PC-9 (cell line): ENCODE measurements at regions not wholly inside any gene's neighbourhood (a gene's known extent, or its start where the extent isn't known, plus 50 kb on each side); places are given as distances from the start of the nearest gene placed in this dataset.

Source experiments
- BruUV-seq: library from RNA; stranded (reverse); fragments of 400-500 nt; replicated peaks from 2 replicates; lab custom pipeline; 2021; lab: Mats Ljungman, UMichigan
- CTCF ChIA-PET: fragments of 300-600 bp; sonication (Branson Sonifier 250); formaldehyde crosslinking; loops from one replicate; lab custom pipeline; 2022; ENCODE audit warnings: antibody characterized with exemption; lab: Charles Lee
- POLR2A ChIA-PET: fragments of 300-600 bp; sonication (Branson Sonifier 250); formaldehyde crosslinking; loops from one replicate; lab custom pipeline; 2022; ENCODE audit warnings: antibody characterized with exemption; ENCODE audit not compliant: unreplicated experiment; lab: Charles Lee
- DNase-seq, 2 experiments: peaks; one replicate each; pipeline versions ENCODE4 v3.0.0 to v3.0.0-alpha.2; 2015 to 2022; ENCODE audit warnings: mixed read lengths in 1 of 2
- H2AFZ ChIP-seq: fragments of 200-600 bp; sonication (generic); 2 replicates; pipeline ENCODE4 v1.8.1; 2017; ENCODE audit warnings: antibody characterized with exemption
- H3F3A ChIP-seq: fragments of 200-600 bp; sonication (generic); 2 replicates; pipeline ENCODE4 v1.8.1; 2017; ENCODE audit warnings: antibody characterized with exemption, mild to moderate bottlenecking, low read depth; ENCODE audit not compliant: insufficient read depth
- H3K27ac ChIP-seq: fragments of 200-600 bp; sonication (generic); 2 replicates; pipeline ENCODE4 v1.6.1; 2016; ENCODE audit warnings: mixed run types
- H3K27me3 ChIP-seq: fragments of 200-600 bp; sonication (generic); 2 replicates; pipeline ENCODE4 v1.6.1; 2016; ENCODE audit warnings: low read depth, mixed run types; ENCODE audit not compliant: insufficient read depth
- H3K36me3 ChIP-seq: fragments of 200-600 bp; sonication (generic); 2 replicates; pipeline ENCODE4 v1.6.1; 2016; ENCODE audit warnings: low read depth, mixed run types
- H3K4me1 ChIP-seq: fragments of 200-600 bp; sonication (generic); replicated peaks from 2 replicates; pipeline ENCODE4 v1.6.1; 2016; ENCODE audit warnings: mixed run types; ENCODE audit not compliant: insufficient read depth
- H3K4me2 ChIP-seq: fragments of 200-600 bp; sonication (generic); 2 replicates; pipeline ENCODE4 v1.6.1; 2017; ENCODE audit warnings: mixed run types
- H3K4me3 ChIP-seq: fragments of 200-600 bp; sonication (generic); 2 replicates; pipeline ENCODE4 v1.6.1; 2016; ENCODE audit warnings: mixed run types
- H3K79me2 ChIP-seq: fragments of 200-600 bp; sonication (generic); 2 replicates; pipeline ENCODE4 v1.6.1; 2017; ENCODE audit warnings: low read depth, mixed run types
- H3K9me2 ChIP-seq: fragments of 200-600 bp; sonication (generic); 2 replicates; pipeline ENCODE4 v1.8.1; 2017; ENCODE audit warnings: mild to moderate bottlenecking; ENCODE audit not compliant: insufficient read depth
- H3K9me3 ChIP-seq: fragments of 200-600 bp; sonication (generic); 2 replicates; pipeline ENCODE4 v1.8.1; 2016; ENCODE audit warnings: low read depth; ENCODE audit not compliant: insufficient read depth
- H4K20me1 ChIP-seq: fragments of 200-600 bp; sonication (generic); 2 replicates; pipeline ENCODE4 v1.8.1; 2017; ENCODE audit not compliant: insufficient read depth
- EZH2 ChIP-seq: fragments of 200-600 bp; sonication (generic); IDR thresholded peaks from 2 replicates; pipeline ENCODE4 v1.8.0; 2017; ENCODE audit warnings: antibody characterized with exemption, low read depth
- intact Hi-C: fragments of 100-400 bp; cut with micrococcal nuclease; formaldehyde crosslinking; loops from one replicate; pipeline ENCODE4 v1.10.0; 2022; ENCODE audit not compliant: unreplicated experiment
- TF ChIP-seq, protein P1 (sequence below): fragments of 200-600 bp; sonication (generic); conservative IDR thresholded peaks from 2 replicates; pipeline ENCODE4 v1.6.1; 2017; ENCODE audit warnings: mixed run types, antibody characterized with exemption, mild to moderate bottlenecking, moderate library complexity

GRCh38 chr2:118609138-118609537 lies 238.3 kb downstream of the EN1 start:
- H3K27ac ChIP-seq, result no peak overlapping the region
- no peak for TF ChIP-seq EZH2
- TF ChIP-seq, protein P1, sequence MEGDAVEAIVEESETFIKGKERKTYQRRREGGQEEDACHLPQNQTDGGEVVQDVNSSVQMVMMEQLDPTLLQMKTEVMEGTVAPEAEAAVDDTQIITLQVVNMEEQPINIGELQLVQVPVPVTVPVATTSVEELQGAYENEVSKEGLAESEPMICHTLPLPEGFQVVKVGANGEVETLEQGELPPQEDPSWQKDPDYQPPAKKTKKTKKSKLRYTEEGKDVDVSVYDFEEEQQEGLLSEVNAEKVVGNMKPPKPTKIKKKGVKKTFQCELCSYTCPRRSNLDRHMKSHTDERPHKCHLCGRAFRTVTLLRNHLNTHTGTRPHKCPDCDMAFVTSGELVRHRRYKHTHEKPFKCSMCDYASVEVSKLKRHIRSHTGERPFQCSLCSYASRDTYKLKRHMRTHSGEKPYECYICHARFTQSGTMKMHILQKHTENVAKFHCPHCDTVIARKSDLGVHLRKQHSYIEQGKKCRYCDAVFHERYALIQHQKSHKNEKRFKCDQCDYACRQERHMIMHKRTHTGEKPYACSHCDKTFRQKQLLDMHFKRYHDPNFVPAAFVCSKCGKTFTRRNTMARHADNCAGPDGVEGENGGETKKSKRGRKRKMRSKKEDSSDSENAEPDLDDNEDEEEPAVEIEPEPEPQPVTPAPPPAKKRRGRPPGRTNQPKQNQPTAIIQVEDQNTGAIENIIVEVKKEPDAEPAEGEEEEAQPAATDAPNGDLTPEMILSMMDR, result no peak
- no peaks in the 10 kb centered on the region for H3K4me1 ChIP-seq
- CTCF ChIA-PET, result no interaction called here
- H3K9me2 ChIP-seq, result no peaks in the 10 kb centered on the region
- H3F3A ChIP-seq, result no peaks in the 10 kb centered on the region
- peaks cover 42% of the 10 kb centered on the region for H3K27me3 ChIP-seq
- H2AFZ ChIP-seq, result no peak overlapping the region
- no TSS peak for BruUV-seq
- intact Hi-C loops, result no loop called here
- POLR2A ChIA-PET, result no interaction called here
- H3K36me3 ChIP-seq, result no peaks in the 10 kb centered on the region
- no peak overlapping the region for H3K4me3 ChIP-seq
- no peaks in the 10 kb centered on the region for H3K9me3 ChIP-seq
- no peaks in the 10 kb centered on the region for H4K20me1 ChIP-seq
- no peak for DNase-seq
- no peaks in the 10 kb centered on the region for H3K79me2 ChIP-seq
- H3K4me2 ChIP-seq, result no peak overlapping the region

DNA sequence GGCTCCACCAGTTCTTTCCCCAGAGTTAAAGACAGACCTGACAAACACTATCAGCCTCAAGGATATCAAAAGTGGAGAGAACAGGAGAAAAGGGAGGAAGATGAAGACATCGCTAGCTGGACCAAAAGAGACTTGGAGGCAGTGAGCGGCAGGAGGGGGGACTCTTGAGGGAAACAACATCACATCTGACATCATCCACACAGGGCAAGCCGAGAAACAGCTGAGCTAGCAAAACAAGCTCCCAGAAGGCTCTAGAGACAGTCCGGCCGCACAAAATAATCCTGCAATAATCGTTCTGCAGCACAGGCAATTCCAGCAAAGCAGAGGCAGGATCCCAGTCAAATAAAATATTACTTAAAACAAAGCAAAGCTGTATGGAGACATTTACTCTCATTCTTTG lies 239.8 kb downstream of the EN1 start:
- Histone ChIP-seq H3K9me2 (no peaks in the 10 kb centered on the region), H3K79me2 (no peaks in the 10 kb centered on the region), H3K27me3 (peaks cover 43% of the 10 kb centered on the region), H3K4me1 (no peaks in the 10 kb centered on the region), H3K9me3 (no peaks in the 10 kb centered on the region), H3K4me3 (no peak overlapping the region), H3K27ac (no peak overlapping the region), H3F3A (no peaks in the 10 kb centered on the region), H4K20me1 (no peaks in the 10 kb centered on the region), H3K4me2 (no peak overlapping the region), H3K36me3 (no peaks in the 10 kb centered on the region), H2AFZ (no peak overlapping the region)
- ChIA-PET POLR2A (no interaction called here), CTCF (no interaction called here)
- intact Hi-C loops, result no loop called here
- no peak for TF ChIP-seq EZH2
- TF ChIP-seq, protein P1, result no peak
- no peak for DNase-seq
- BruUV-seq, result no TSS peak

DNA sequence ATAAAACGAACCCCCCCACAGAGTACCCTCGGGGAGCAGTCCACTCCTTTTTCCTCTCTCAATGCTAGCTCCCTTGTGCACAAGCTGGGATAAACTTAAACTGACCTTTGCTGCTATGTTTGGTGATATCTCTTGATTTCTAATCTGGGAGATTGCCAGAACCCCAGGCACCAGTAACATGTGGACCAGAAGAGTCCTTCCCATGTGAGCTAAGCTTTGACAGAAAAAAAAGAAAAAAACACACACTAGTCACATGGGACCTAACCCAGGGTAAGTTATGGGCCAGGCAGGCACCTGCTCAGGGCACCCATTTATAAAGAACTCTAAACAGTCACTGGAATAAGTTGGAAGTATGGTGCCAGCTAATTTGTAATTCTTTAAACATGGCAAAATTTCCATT lies 242.6 kb downstream of the EN1 start:
- intact Hi-C loops, result no loop called here
- TF ChIP-seq EZH2, result no peak
- TF ChIP-seq, protein P1, result no peak
- no peaks in the 10 kb centered on the region for H3K36me3 ChIP-seq
- H3K4me2 ChIP-seq, result no peak overlapping the region
- CTCF ChIA-PET, result no interaction called here
- H3K27me3 ChIP-seq, result peaks cover 53% of the 10 kb centered on the region
- H3K4me1 ChIP-seq, result no peaks in the 10 kb centered on the region
- H2AFZ ChIP-seq, result no peak overlapping the region
- H4K20me1 ChIP-seq, result no peaks in the 10 kb centered on the region
- no peak overlapping the region for H3K4me3 ChIP-seq
- no peaks in the 10 kb centered on the region for H3K79me2 ChIP-seq
- no peaks in the 10 kb centered on the region for H3F3A ChIP-seq
- H3K9me3 ChIP-seq, result no peaks in the 10 kb centered on the region
- POLR2A ChIA-PET, result no interaction called here
- BruUV-seq, result no TSS peak
- no peak for DNase-seq
- H3K9me2 ChIP-seq, result no peaks in the 10 kb centered on the region
- no peak overlapping the region for H3K27ac ChIP-seq
